CD4-positive, alpha-beta T cell treated with Interleukin-4 for 4 hours (primary cell): ENCODE measurements at regions not wholly inside any gene's neighbourhood (a gene's known extent, or its start where the extent isn't known, plus 50 kb on each side); places are given as distances from the start of the nearest gene placed in this dataset.
"Not testable (repeated sequence)": the region's sequence is repeated elsewhere in the genome, so short reads cannot be mapped to it uniquely, and the experiment has no call there.

Experiments used
- DNase-seq: peaks from one replicate; pipeline ENCODE4 v3.0.0-alpha.2; 2020

DNA sequence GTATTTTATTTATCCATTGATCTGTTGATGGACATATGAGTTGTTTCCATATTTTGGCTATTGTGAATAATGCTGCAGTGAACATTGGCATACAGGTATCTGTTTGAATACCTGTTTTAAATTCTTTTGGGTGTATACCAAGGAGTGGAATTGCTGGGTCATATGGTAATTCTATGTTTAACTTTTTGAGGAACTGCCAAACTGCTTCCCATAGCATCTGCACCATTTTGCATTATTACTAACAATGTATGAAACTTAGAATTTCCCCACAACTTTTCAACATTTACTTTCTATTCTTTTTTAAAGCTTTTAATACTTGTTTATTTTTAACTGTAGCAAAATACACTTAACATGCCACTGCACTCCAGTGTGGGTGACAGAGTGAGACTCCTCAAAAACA lies 57.0 kb upstream of the MSN start:
- no peak for DNase-seq

DNA sequence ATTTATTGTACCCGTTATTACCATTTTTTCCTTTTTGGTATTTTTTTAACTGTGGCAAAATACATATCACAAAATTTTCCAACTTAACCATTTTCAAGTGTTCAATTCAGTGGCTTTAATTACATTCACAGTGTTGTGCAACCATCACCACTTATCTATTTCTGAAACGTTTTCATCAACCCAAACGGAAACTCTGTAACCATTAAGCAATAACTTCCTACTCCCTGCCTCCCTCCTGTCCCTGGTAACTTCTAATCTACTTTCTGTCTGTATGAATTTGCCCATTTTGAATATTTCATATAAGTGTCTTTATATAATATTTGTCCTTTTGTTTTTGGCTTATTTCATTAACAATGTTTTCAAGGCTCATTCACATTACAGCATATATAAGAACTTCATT lies 57.4 kb upstream of the MSN start:
- no peak for DNase-seq

DNA sequence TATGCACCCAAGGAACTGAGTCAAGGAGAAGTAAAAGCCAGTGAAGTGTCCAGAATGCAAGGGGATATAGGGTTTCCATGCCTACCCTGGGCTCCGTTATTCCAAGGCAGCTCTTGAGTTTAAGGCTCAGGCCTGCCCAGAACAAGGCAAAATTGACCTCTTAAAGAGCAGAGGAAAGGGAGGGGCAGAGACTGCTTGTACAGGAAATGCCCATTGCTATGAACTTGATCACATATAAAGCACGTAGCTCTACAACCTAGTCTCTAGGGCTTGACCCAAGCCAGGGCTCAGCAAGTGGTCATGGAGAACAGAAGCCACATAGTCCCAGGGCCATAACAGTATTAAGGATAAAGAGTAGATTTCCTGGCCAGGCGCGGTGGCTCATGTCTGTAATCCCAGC lies 58.2 kb upstream of the MSN start:
- no peak for DNase-seq

DNA sequence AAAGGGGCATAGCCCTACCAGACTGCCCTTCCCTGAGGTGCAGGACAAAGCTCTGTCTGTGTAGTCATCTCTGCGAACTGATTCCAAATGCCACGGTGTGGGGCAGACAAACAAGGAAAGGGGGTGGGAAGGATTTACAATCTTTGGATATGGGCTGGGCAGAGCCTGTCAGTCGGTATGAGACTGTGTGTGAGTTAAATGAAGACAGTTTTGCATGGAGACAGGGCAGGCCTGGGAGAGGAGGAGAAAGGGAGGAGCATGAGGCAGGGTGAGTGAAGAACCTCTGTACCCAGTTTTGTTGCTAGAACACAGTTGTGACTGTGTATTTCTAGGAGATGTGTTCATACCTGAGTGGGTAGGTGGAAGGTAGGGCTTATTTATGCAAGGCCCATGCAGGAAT lies 59.4 kb upstream of the MSN start:
- DNase-seq, result no peak

DNA sequence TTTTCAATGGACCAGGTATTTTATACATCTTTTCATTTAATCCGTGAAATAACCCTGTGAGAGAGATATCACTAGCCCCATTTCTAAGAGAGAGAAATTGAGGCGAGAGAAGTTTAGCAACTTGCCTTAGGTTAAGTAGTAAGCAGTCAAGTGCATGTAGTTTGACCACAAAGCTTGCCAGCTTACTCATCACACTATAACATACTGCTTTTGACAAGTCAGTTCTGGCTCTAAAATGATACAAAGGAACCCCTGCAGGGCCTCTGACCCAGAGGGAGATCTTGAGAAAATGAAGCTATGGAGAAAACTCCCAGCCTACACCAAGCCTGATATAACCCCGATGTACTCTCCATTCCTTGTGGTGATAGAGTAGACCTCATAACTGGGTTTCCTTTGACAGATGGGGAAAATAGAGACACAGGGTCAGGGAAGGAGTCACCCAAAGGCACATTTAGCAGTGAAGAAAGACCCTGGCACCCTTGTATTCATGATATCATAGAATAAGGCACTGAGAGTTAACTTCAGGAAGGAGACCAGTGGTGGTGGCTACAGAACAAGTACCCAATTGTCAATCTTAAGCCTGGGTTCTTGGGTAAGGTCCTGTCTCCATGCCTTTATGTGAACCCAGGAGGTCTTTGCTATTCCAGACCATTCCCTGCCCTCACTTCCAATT lies 60.2 kb upstream of the MSN start:
- DNase-seq, result peak; percentile 44

DNA sequence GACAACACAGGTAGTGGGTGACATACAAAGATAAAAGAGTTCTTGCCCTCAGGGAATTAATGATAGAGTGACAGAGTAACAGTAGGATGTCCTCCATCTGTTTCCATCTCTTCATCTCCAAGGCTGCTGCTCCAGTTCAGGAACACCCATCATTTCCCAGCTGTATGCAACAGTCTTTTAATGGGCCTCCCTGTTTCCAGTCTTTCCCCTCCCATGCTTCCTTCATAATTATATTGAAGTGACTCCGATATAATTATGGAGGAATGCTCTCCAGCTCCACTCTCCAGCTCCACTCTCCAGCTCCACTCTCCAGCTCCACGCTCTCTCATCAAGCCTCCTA lies 65.3 kb upstream of the MSN start:
- no peak for DNase-seq

DNA sequence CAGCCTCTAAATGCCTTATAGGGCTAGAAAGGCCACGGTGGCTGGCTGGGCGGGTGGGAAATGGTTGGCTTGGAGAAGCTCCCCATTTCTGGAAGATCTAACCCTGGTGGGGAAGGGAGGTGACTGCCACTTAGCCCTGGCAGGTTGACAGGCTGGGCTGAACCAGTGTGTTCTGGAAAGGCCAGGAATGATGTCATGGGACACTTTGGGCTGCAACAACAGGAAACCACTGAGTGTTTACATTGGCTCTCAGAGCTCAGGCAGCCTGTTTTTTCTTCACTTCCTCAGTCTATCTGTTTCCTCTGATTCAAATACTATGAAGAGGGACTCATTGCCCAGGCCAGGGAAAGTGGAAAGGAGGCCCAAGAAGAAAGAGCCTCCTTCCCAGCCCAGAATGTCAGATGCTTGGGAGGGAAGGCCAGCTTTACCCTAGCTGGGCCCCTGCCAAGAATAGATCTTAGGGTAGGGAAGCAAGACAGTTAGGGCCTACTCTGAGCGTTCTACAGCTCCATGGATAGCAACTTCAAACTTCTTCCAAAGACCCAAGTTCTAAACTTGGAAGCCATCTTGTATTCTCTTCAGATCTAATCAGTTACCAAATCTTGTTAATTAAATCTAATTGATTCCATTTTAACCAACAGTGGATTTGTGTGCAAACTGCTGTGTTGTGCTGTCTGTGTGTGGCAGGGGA lies 65.8 kb upstream of the MSN start:
- DNase-seq, result peak; percentile 69

DNA sequence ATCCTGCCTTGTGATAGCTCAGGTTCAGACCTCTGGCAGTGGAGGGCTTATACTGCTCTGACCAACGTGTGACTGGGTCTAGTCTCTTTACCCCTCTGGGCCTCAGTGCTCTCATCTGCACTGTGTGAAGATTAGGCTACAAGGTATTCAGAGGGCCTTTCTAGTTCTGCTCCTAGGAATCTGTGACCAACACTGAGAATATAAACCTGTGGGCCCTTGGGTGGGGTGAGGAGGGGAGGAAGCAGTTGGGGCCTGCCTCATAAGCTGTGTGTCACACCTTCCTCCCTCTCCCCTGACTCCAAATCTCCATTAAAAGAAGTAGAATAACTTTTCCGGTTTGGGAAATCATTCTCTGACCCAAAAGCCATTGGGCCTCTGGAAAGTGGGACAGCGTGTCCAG lies 66.3 kb upstream of the MSN start:
- peak; percentile 22 for DNase-seq

DNA sequence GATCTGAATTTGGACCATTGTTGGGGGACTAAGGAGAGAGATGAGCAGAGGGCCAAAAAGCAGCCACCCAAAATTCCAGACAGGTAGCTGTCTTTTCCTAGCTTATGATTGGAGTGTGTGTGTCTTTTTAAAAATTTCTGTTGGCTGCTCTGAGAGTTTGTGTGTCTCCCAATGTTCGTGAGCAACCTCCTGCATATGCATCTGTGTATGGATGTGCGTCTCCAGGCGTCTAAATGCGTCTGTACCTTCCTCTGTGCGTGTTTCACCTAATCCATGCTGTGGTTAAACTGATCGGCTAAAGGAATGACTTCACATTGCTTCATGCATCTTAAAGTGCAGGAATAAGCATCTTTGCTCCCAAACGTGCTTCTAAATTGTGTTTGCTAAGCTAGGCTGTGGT lies 65.5 kb upstream of the LAS1L start:
- no peak for DNase-seq

DNA sequence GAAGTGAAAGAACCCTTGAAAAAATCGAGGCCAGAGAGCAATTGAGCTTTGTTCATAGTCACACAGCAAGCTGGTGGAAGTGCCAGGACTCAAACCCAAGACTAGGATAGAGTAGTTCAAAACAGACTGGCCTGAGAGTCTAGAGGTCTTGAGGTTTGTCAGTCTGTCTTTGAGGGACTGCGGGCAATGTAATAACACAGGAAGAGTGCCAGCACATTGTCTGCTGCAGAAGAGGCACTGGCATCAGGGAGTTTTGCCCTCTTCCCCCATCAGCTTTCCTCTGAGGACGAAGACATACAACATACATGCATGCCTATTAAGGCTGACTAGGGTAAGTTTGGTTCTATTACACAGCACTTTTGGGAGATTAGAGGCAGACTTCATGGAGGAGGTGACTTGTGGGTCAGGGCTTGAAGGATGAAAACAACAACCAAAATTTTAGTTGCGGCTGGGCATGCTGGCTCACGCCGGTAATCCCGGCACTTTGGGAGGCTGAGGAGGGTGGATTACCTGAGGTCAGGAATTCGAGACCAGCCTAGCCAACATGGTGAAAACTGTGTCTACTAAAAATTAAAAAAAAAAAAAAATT lies 64.1 kb upstream of the LAS1L start:
- peak; percentile 44 for DNase-seq

DNA sequence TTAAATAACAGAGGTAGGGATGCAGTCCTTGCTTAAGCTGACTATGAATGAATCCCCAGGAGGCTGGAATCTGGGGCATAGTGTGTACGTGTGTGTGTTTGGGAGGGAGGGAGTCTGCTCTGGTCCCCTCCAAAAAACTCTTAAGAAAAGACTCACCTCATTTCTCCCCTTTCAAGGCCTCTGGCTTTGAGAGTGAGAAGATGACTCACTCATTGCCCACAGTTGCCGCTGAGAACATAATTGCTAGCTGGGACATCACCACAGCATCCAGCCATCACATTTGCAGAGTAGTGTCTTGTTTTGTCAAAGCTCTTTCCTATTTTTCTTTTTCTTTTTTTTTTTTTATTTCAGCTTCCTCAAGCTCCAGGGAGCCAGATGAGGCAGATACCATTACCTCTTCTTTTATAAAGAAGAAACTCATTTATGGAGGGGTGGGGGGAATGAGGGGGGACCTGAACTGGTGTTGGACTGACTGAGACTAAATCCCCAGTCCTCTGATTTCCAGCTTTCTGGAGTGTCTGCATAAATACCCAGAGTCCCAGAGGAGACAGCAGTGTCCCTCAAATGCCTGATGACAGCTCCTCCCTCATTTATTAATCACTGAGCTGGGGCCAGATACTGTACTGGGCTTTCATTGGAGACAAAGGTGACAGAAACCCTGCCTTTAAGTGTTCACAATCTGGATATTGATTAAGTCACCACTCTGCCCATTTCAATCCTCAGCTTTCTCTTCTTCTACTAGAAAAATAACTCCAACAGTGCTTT lies 61.9 kb upstream of the LAS1L start:
- peak; percentile 84 for DNase-seq

DNA sequence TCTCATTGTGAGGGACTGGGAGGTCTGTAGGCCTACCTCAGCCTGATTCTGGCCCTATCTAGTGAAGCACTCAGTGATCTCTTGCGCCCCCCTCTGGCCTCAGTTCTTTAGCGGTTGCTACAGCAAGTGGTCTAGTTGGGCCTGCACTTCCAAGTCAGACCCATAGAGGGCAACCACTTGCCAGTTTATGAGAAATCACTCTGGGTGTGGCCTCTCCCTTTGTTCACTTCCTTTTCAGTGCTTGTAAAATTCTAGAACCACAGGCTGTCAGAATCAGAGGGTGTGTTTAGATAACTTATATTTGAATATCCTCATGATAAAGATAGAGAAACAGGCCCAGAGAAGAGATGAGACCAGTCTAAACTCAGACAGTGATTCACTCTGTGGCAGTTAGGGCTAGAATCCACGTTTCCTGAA lies 60.9 kb upstream of the LAS1L start:
- DNase-seq, result peak; percentile 94

DNA sequence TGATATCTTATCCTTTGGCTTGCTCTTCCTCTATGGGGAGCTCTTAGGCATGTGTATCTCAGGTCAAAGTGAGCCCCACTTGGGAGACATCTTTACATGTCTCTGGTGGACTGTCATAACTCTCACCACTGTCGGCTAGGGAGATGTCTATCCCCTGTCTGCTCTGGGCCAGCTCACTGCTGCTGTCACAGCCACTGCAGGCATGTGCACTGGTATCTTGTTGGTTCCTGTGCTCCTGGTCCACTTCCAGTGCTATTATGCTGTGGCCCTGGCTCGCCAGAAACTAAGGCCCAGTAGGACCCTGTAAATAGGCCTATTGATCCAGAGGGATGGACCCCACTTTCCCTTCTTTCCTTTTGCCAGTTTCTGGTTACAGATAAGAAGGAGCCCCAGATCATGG lies 56.6 kb upstream of the LAS1L start:
- no peak for DNase-seq

DNA sequence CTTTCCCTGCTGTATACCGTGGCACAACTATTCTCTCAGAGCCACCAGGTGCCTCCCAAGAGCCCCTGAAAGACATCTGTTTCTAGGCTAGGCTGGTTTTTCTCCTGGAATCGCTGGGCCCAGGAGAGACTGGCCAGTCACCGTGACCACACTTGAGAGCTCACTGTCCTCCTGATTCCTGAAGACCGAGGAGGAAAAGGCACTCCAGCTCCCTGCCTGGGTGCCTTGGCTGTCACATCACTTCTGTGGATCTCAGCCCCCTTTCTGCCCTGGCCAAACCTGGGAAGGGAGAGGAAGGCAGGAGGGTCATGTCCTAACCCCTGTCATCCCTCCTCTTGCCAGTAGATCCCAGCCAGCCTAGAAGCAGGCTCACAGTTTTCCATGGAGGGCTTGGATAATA lies 54.7 kb upstream of the LAS1L start:
- no peak for DNase-seq

DNA sequence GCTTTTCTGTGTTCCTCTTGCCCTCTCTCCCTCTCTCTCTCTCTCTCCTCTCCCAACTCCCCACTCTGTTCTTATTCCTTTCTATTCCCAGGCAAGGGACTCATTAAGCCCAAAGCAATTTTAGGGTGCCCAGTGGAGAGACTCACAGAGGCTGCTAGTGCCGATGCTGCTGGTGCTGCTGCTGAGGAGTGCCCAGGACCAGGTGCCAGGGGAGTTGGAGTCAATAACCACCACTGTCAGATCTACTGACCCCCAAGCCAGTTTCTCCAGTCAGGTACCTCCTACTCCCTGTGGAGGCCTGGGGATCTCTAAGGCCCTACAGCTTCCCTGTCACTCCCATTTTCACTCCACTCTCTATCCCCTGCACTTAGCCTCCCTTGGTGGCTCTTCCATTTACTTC lies 54.2 kb upstream of the LAS1L start:
- DNase-seq, result no peak

DNA sequence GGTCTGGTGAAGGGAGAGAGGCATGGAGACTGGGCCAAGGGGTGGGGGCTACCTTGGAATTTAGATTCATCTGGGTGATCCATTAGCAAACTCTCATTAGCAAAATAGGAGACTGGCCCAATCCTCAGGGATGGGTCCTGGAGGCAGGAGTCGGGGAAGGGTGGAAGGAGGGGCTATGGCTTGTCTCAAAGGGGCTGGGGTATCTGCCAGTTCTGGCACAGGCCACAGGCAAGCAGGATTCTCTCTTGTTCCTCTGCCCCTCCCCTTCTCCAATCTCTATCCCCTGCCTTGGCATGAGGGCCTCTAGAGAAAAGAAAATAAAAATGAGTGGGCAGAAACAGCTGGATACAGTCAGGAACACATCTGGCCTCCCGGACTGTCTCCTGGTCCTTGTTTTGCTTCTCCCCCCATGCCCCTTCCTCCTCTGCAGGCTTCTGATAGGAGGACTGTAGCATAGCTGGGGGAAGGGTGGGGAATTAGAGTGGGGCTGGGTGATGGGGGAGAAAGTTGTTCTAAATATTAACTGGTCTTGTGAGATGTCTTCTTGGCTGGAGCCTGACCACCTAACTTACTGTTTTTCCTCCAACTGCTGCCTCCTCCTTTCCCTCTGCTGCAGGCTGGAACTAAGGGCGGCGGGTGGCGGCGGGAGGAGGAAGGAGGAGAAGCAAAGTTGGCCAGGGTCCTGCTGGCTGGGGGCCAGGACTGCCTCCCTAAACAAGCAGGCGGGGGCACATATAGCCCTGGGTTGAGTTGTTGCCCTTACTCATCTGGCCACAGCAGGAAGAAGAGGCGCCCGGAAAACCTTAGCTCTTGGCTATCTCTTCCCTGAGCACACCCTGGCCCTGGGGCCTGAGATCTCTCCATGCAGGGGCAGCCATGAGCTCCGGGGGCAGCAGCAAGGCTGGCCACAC lies 53.3 kb upstream of the LAS1L start:
- no peak for DNase-seq

DNA sequence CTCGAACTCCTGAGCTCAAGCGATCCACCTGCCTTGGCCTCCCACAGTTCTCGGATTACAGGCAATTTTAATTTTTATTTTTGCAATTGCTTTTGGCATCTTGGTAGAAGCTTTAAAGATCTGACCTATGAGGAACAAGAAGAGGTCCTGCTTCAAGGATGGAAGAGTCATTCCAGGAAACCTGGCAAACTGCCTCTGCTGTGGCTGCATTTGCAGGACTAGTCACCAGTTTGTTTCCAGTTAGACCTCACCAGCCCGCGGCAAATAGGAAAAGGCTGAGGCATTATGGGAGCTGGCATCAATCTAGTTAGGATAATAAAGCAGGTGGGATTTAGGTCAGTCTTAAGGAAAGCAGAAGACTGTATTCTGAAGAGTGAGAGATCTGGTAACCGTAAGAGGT lies 51.9 kb upstream of the LAS1L start:
- no peak for DNase-seq

DNA sequence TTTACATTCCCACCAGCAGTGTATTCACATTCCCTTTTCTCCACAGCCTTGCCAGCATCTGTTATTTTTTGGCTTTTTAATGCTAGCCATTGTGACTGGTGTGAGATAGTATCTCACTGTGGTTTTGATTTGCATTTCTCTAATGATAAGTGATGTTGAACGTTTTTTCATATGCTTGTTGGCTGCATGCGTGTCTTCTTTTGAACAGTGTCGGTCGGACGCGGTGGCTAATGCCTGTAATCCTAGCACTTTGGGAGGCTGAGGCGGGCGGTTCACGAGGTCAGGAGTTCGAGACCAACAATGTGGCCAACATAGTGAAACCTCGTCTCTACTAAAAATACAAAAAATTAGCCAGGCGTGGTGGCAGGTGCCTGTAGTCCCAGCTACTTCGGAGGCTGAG lies 50.6 kb upstream of the LAS1L start:
- not testable (repeated sequence) for DNase-seq
